GM23248 (cell line): ENCODE measurements at regions not wholly inside any gene's neighbourhood (a gene's known extent, or its start where the extent isn't known, plus 50 kb on each side); places are given as distances from the start of the nearest gene placed in this dataset.

ENCODE experiments used
- DNase-seq: peaks from one replicate; pipeline ENCODE4 v3.0.0-alpha.2; 2015
- H2AFZ ChIP-seq: fragments of 200-600 bp; sonication (generic); 2 replicates; pipeline ENCODE4 v1.6.1; 2016; ENCODE audit warnings: antibody characterized with exemption
- H3F3A ChIP-seq: fragments of 200-600 bp; sonication (generic); 2 replicates; pipeline ENCODE4 v1.6.1; 2016; ENCODE audit warnings: mild to moderate bottlenecking, antibody characterized with exemption, mixed run types; ENCODE audit not compliant: insufficient read depth
- H3K27ac ChIP-seq: fragments of 200-600 bp; sonication (generic); 2 replicates; pipeline ENCODE4 v1.5.1; 2016; ENCODE audit warnings: mild to moderate bottlenecking
- H3K27me3 ChIP-seq: fragments of 200-600 bp; sonication (generic); replicated peaks from 2 replicates; pipeline ENCODE4 v1.6.1; 2016; ENCODE audit warnings: mild to moderate bottlenecking; ENCODE audit not compliant: insufficient read depth
- H3K36me3 ChIP-seq: fragments of 200-600 bp; sonication (generic); 2 replicates; pipeline ENCODE4 v1.6.1; 2016; ENCODE audit warnings: low read depth, mild to moderate bottlenecking
- H3K4me1 ChIP-seq: fragments of 200-600 bp; sonication (generic); 2 replicates; pipeline ENCODE4 v1.6.1; 2016; ENCODE audit warnings: mild to moderate bottlenecking; ENCODE audit not compliant: insufficient read depth
- H3K4me2 ChIP-seq: fragments of 200-600 bp; sonication (generic); one replicate; pipeline ENCODE4 v1.6.1; 2016; ENCODE audit warnings: mild to moderate bottlenecking; ENCODE audit not compliant: unreplicated experiment
- H3K4me3 ChIP-seq: fragments of 200-600 bp; sonication (generic); 2 replicates; pipeline ENCODE4 v1.5.1; 2016; ENCODE audit warnings: mild to moderate bottlenecking
- H3K79me2 ChIP-seq: fragments of 200-600 bp; sonication (generic); 2 replicates; pipeline ENCODE4 v1.6.1; 2016; ENCODE audit warnings: mild to moderate bottlenecking; ENCODE audit not compliant: insufficient read depth
- H3K9ac ChIP-seq: fragments of 200-600 bp; sonication (generic); 2 replicates; pipeline ENCODE4 v1.6.1; 2016; ENCODE audit warnings: mild to moderate bottlenecking
- H3K9me2 ChIP-seq: fragments of 200-600 bp; sonication (generic); 2 replicates; pipeline ENCODE4 v1.6.1; 2016; ENCODE audit warnings: mixed run types, mild to moderate bottlenecking, moderate library complexity; ENCODE audit not compliant: insufficient read depth
- H3K9me3 ChIP-seq: fragments of 200-600 bp; sonication (generic); one replicate; pipeline ENCODE4 v1.6.1; 2017; ENCODE audit warnings: low read depth
- H4K20me1 ChIP-seq: fragments of 200-600 bp; sonication (generic); 2 replicates; pipeline ENCODE4 v1.6.0; 2016; ENCODE audit not compliant: insufficient read depth
- EZH2 ChIP-seq: fragments of 200-600 bp; sonication (generic); IDR thresholded peaks from 2 replicates; pipeline ENCODE4 v1.6.1; 2018; ENCODE audit warnings: antibody characterized with exemption, mild to moderate bottlenecking; ENCODE audit not compliant: insufficient read depth, poor library complexity, severe bottlenecking
- EZH2phosphoT487 ChIP-seq: fragments of 200-600 bp; sonication (generic); IDR thresholded peaks from 2 replicates; pipeline ENCODE4 v1.6.1; 2018; ENCODE audit warnings: antibody characterized with exemption, moderate library complexity, mild to moderate bottlenecking, low read depth; ENCODE audit not compliant: insufficient read depth
- WGBS, 2 experiments: methylation state at CpG; one replicate each; pipeline ENCODE4 v1.1.6; 2015 to 2017; ENCODE audit warnings: low lambda C conversion rate in 2 of 2, low coverage in 1 of 2; ENCODE audit errors: missing lambda C conversion rate in 2 of 2; 5-methylcytosine and 5-hydroxymethylcytosine counted together
- in situ Hi-C: fragments of 300-500 bp; cut with MboI; formaldehyde crosslinking; loops from 2 replicates; pipeline ENCODE4 v1.15.0; 2020

GRCh38 chr16:89027281-89027680 lies 50.3 kb upstream of the CBFA2T3 start:
- TF ChIP-seq EZH2phosphoT487 (no peak), EZH2 (no peak)
- Histone ChIP-seq H2AFZ (no peak overlapping the region), H4K20me1 (no peaks in the 10 kb centered on the region), H3K4me3 (no peak overlapping the region), H3K4me1 (no peaks in the 10 kb centered on the region), H3K79me2 (no peaks in the 10 kb centered on the region), H3K9ac (no peak overlapping the region), H3K36me3 (no peaks in the 10 kb centered on the region), H3K4me2 (no peak overlapping the region), H3K9me2 (no peaks in the 10 kb centered on the region), H3K9me3 (no peaks in the 10 kb centered on the region), H3K27ac (no peak overlapping the region), H3K27me3 (peaks cover 12% of the 10 kb centered on the region; the same call in 1 of the 2 replicates), H3F3A (no peaks in the 10 kb centered on the region)
- in situ Hi-C loops, result no loop called here
- no peak for DNase-seq
- 6 to 13% methylated on average over 1 of the region's 1 CpG for WGBS, 2 experiments

GRCh38 chr16:89031715-89032659 lies 55.0 kb upstream of the CBFA2T3 start:
- H4K20me1 ChIP-seq, result no peaks in the 10 kb centered on the region
- DNase-seq, result no peak
- H3K9me3 ChIP-seq, result no peaks in the 10 kb centered on the region
- no peak overlapping the region for H3K27ac ChIP-seq
- H3K4me2 ChIP-seq, result no peak overlapping the region
- no peak for TF ChIP-seq EZH2phosphoT487
- TF ChIP-seq EZH2, result no peak
- no peaks in the 10 kb centered on the region for H3F3A ChIP-seq
- H2AFZ ChIP-seq, result no peak overlapping the region
- WGBS, 2 experiments, result 54 to 57% methylated on average over 23 to 24 of the region's 24 CpGs
- no peak overlapping the region for H3K9ac ChIP-seq
- H3K36me3 ChIP-seq, result no peaks in the 10 kb centered on the region
- H3K9me2 ChIP-seq, result no peaks in the 10 kb centered on the region
- H3K4me1 ChIP-seq, result no peaks in the 10 kb centered on the region
- H3K4me3 ChIP-seq, result no peak overlapping the region
- H3K27me3 ChIP-seq, result 0 out of 2 replicates have a peak, but pooled peaks cover 4% of the 10 kb centered on the region
- no peaks in the 10 kb centered on the region for H3K79me2 ChIP-seq
- in situ Hi-C loops, result no loop called here

GRCh38 chr16:89033304-89033703 lies 56.3 kb upstream of the CBFA2T3 start:
- Histone ChIP-seq H3F3A (no peaks in the 10 kb centered on the region), H3K79me2 (no peaks in the 10 kb centered on the region)
- in situ Hi-C loops, result no loop called here

GRCh38 chr16:89033796-89034572 lies 57.0 kb upstream of the CBFA2T3 start:
- Histone ChIP-seq H4K20me1 (no peaks in the 10 kb centered on the region), H3K4me1 (no peaks in the 10 kb centered on the region), H3K4me3 (no peak overlapping the region), H3K4me2 (no peak overlapping the region), H3K27me3 (0 out of 2 replicates have a peak, but pooled peaks cover 4% of the 10 kb centered on the region), H3K9me2 (no peaks in the 10 kb centered on the region), H3K36me3 (no peaks in the 10 kb centered on the region), H3F3A (no peaks in the 10 kb centered on the region), H3K79me2 (no peaks in the 10 kb centered on the region), H2AFZ (no peak overlapping the region), H3K9ac (no peak overlapping the region), H3K9me3 (no peaks in the 10 kb centered on the region), H3K27ac (no peak overlapping the region)
- 75% methylated on average over 30 to 31 of the region's 31 CpGs for WGBS, 2 experiments
- no peak for DNase-seq
- in situ Hi-C loops, result no loop called here
- TF ChIP-seq EZH2, result no peak
- no peak for TF ChIP-seq EZH2phosphoT487

More at GRCh38 chr16:89033304-89033703, 56.3 kb upstream of the CBFA2T3 start:
- no peak for TF ChIP-seq EZH2phosphoT487
- no peak for TF ChIP-seq EZH2
- WGBS, 2 experiments, result 47 to 56% methylated on average over 10 of the region's 10 CpGs
- no peak overlapping the region for H2AFZ ChIP-seq
- H3K4me1 ChIP-seq, result no peaks in the 10 kb centered on the region
- no peak overlapping the region for H3K4me3 ChIP-seq
- H3K9me2 ChIP-seq, result no peaks in the 10 kb centered on the region
- 0 out of 2 replicates have a peak, but pooled peaks cover 4% of the 10 kb centered on the region for H3K27me3 ChIP-seq
- no peak for DNase-seq
- no peak overlapping the region for H3K27ac ChIP-seq
- no peaks in the 10 kb centered on the region for H3K9me3 ChIP-seq
- no peaks in the 10 kb centered on the region for H4K20me1 ChIP-seq
- H3K4me2 ChIP-seq, result no peak overlapping the region
- H3K36me3 ChIP-seq, result no peaks in the 10 kb centered on the region
- H3K9ac ChIP-seq, result no peak overlapping the region
